PFSK-1 (cell line): ENCODE measurements at regions not wholly inside any gene's neighbourhood (a gene's known extent, or its start where the extent isn't known, plus 50 kb on each side); places are given as distances from the start of the nearest gene placed in this dataset.

Source experiments
- FOXP2 ChIP-seq: optimal IDR thresholded peaks from 2 replicates; pipeline ENCODE3; 2011; ENCODE audit warnings: borderline replicate concordance, control low read depth, inconsistent platforms; ENCODE audit not compliant: insufficient read depth; ENCODE audit errors: extremely low read length, extremely low read depth
- POLR2AphosphoS5 ChIP-seq: IDR thresholded peaks from 2 replicates; pipeline ENCODE4 v1.6.1; 2012; ENCODE audit warnings: low read depth, mild to moderate bottlenecking, control low read depth, low read length, moderate library complexity
- REST ChIP-seq, 2 experiments: IDR thresholded peaks; 2 replicates each; pipeline versions ENCODE4 v1.6.1 to v1.8.0; 2011 to 2012; ENCODE audit warnings: low read depth in 2 of 2, low read length in 2 of 2, control low read depth in 1 of 2, inconsistent platforms in 1 of 2, mild to moderate bottlenecking in 1 of 2, moderate library complexity in 1 of 2; ENCODE audit not compliant: insufficient read depth in 1 of 2
- SIN3A ChIP-seq: IDR thresholded peaks from 2 replicates; pipeline ENCODE4 v1.6.1; 2012; ENCODE audit warnings: mild to moderate bottlenecking, low read length, moderate library complexity, borderline replicate concordance; ENCODE audit not compliant: insufficient read depth
- TAF1 ChIP-seq: IDR thresholded peaks from 2 replicates; pipeline ENCODE4 v1.6.1; 2012; ENCODE audit warnings: low read length, control low read depth, borderline replicate concordance; ENCODE audit not compliant: insufficient read depth

- no peak for TF ChIP-seq FOXP2
- TF ChIP-seq POLR2AphosphoS5, result no peak
- no peak for TF ChIP-seq TAF1
- TF ChIP-seq SIN3A, result no peak
- no peak for TF ChIP-seq REST (IDR thresholded peaks at IDR 0.05; ENCODE audit: insufficient read depth in 1 of 2, low read depth in 2 of 2, low read length in 2 of 2)
Measured at GRCh38 chr6:55963301-55963700, 87.9 kb upstream of the BMP5 start.

- no peak for TF ChIP-seq TAF1
- no peak for TF ChIP-seq FOXP2
- no peak for TF ChIP-seq SIN3A
- no peak for TF ChIP-seq POLR2AphosphoS5
- TF ChIP-seq REST (IDR thresholded peaks at IDR 0.05; ENCODE audit: insufficient read depth in 1 of 2, low read depth in 2 of 2, low read length in 2 of 2), result no peak
Measured at GRCh38 chr6:55960344-55960743, 85.0 kb upstream of the BMP5 start.

GRCh38 chr6:55958790-55959189 is 83.4 kb upstream of the BMP5 start:
- TF ChIP-seq REST (IDR thresholded peaks at IDR 0.05; ENCODE audit: insufficient read depth in 1 of 2, low read depth in 2 of 2, low read length in 2 of 2), result no peak
- TF ChIP-seq FOXP2, result no peak
- TF ChIP-seq SIN3A, result no peak
- TF ChIP-seq POLR2AphosphoS5, result no peak
- TF ChIP-seq TAF1, result no peak

GRCh38 chr6:55957961-55958422 is 82.6 kb upstream of the BMP5 start:
- TF ChIP-seq POLR2AphosphoS5 (no peak), SIN3A (0 out of 2 replicates have a peak, but pooled peaks have one; percentile 14), REST (IDR thresholded peaks at IDR 0.05; ENCODE audit: insufficient read depth in 1 of 2, low read depth in 2 of 2, low read length in 2 of 2) (no peak)

- TF ChIP-seq TAF1, result no peak
Measured at GRCh38 chr6:55955684-55956083, 80.3 kb upstream of the BMP5 start.
